K562 (cell line): ENCODE measurements at regions not wholly inside any gene's neighbourhood (a gene's known extent, or its start where the extent isn't known, plus 50 kb on each side); places are given as distances from the start of the nearest gene placed in this dataset.

ENCODE experiments used
- ATAC-seq: fragments of 200-7000 bp; cut with Tn5 transposase; 3 replicates; pipeline ENCODE4 v1.9.1; 2020; ENCODE audit warnings: moderate library complexity
- BruUV-seq: library from RNA; stranded (reverse); fragments of 400-500 nt; replicated peaks from 2 replicates; lab custom pipeline; 2021; lab: Mats Ljungman, UMichigan
- CTCF ChIA-PET: fragments of 300-600 bp; formaldehyde crosslinking; extraction: SDS; loops from one replicate; lab custom pipeline; 2021; ENCODE audit warnings: low intra/inter-chr PET ratio; lab: Yijun Ruan, JAX
- POLR2A ChIA-PET: fragments of 300-600, 350-650 bp; sonication (Branson Sonifier 250); formaldehyde crosslinking; extraction: SDS; loops from one replicate; lab custom pipeline; 2021; ENCODE audit warnings: antibody characterized with exemption, inconsistent platforms; lab: Yijun Ruan, JAX
- DNase-seq, 4 experiments: peaks; one replicate each; pipeline versions ENCODE4 v3.0.0 to v3.0.0-alpha.2; 2011 to 2018; ENCODE audit warnings: low spot score in 3 of 4, mixed read lengths in 3 of 4; ENCODE audit errors: extremely low read depth in 1 of 4
- FAIRE-seq: peaks from 2 replicates; lab custom pipeline; 2011; peaks lifted over from hg19 to GRCh38; lab: Jason Lieb, UNC
- H2AFZ ChIP-seq: 2 replicates; pipeline ENCODE4 v1.6.0; 2011; ENCODE audit warnings: low read depth, low read length, control low read depth, inconsistent platforms
- H3K27ac ChIP-seq: fragments of 200-600 bp; 3 replicates; pipeline ENCODE4 v1.8.0; 2011; ENCODE audit warnings: low read depth, mild to moderate bottlenecking, control low read depth, inconsistent platforms, low read length, moderate library complexity, mixed read lengths; ENCODE audit errors: extremely low read depth
- H3K27me3 ChIP-seq, 2 experiments: fragments of 300-600 bp in 1 of 2; 2 replicates in 1 of 2; 3 replicates in 1 of 2; pipeline versions ENCODE4 v1.6.0 to v1.8.0; 2011; ENCODE audit warnings: inconsistent platforms in 2 of 2, low read length in 2 of 2, mild to moderate bottlenecking in 1 of 2, mixed read lengths in 1 of 2, moderate library complexity in 1 of 2; ENCODE audit not compliant: control insufficient read depth in 2 of 2, insufficient read depth in 2 of 2
- H3K36me3 ChIP-seq: fragments of 300-600 bp; 3 replicates; pipeline ENCODE4 v1.8.0; 2011; ENCODE audit warnings: mild to moderate bottlenecking, low read length, inconsistent platforms; ENCODE audit not compliant: control insufficient read depth, insufficient read depth
- H3K4me1 ChIP-seq, 2 experiments: fragments of 200-600 bp in 1 of 2; replicated peaks in 1 of 2; 2 replicates in 1 of 2; 3 replicates in 1 of 2; pipeline versions ENCODE4 v1.5.1 to v1.8.0; 2011; ENCODE audit warnings: inconsistent platforms in 2 of 2, low read length in 2 of 2, mild to moderate bottlenecking in 1 of 2, mixed read lengths in 1 of 2, moderate library complexity in 1 of 2; ENCODE audit not compliant: control insufficient read depth in 2 of 2, insufficient read depth in 2 of 2
- H3K4me2 ChIP-seq: 2 replicates; pipeline ENCODE4 v1.6.1; 2011; ENCODE audit warnings: low read length, control low read depth, inconsistent platforms, mixed read lengths; ENCODE audit not compliant: insufficient read depth
- H3K4me3 ChIP-seq: fragments of 200-600 bp; sonication (generic), shearing (Covaris generic); 2 replicates; pipeline ENCODE4 v1.5.1; 2016; ENCODE audit warnings: control low read depth, inconsistent platforms
- H3K79me2 ChIP-seq: fragments of 200-600 bp; 3 replicates; pipeline ENCODE4 v1.8.0; 2011; ENCODE audit warnings: low read length, inconsistent platforms; ENCODE audit not compliant: control insufficient read depth, insufficient read depth
- H3K9ac ChIP-seq, 2 experiments: 2 replicates each; pipeline versions ENCODE4 v1.6.0 to v1.6.1; 2011; ENCODE audit warnings: low read depth in 2 of 2, low read length in 2 of 2, control low read depth in 1 of 2, inconsistent platforms in 1 of 2, mild to moderate bottlenecking in 1 of 2, mixed read lengths in 1 of 2; ENCODE audit not compliant: insufficient read depth in 1 of 2
- H3K9me1 ChIP-seq: one replicate; pipeline ENCODE4 v1.6.0; 2011; ENCODE audit warnings: inconsistent platforms, mild to moderate bottlenecking, low read length, moderate library complexity; ENCODE audit not compliant: control insufficient read depth, insufficient read depth
- H3K9me3 ChIP-seq: replicated peaks from 2 replicates; pipeline ENCODE4 v1.5.1; 2011; ENCODE audit warnings: low read depth, low read length, inconsistent platforms; ENCODE audit not compliant: control insufficient read depth, insufficient read depth
- H4K20me1 ChIP-seq: replicated peaks from 2 replicates; pipeline ENCODE4 v1.6.1; 2011; ENCODE audit warnings: low read length, inconsistent platforms, mixed read lengths; ENCODE audit not compliant: control insufficient read depth, insufficient read depth
- ATF1 ChIP-seq, 2 experiments: fragments of 450-650 bp in 1 of 2; IDR thresholded peaks; 2 replicates each; pipeline ENCODE4 v1.6.1; 2016; ENCODE audit warnings: missing compliant biosample characterization in 1 of 2, missing genetic modification characterization in 1 of 2
- DEAF1 ChIP-seq: fragments of 450-650 bp; formaldehyde crosslinking; IDR thresholded peaks from 2 replicates; pipeline ENCODE4 v1.4.0; 2020; ENCODE audit warnings: mild to moderate bottlenecking, moderate library complexity
- TBL1XR1 ChIP-seq, 2 experiments: IDR thresholded peaks; 2 replicates each; pipeline ENCODE4 v1.6.1; 2012; ENCODE audit warnings: improper control_type of control experiment in 2 of 2, low read length in 2 of 2, mild to moderate bottlenecking in 1 of 2
- ZFP30 ChIP-seq: fragments of 250-450 bp; sonication (Bioruptor Pico); IDR thresholded peaks from 2 replicates; pipeline ENCODE4 v1.8.0; 2022; ENCODE audit warnings: moderate library complexity, mild to moderate bottlenecking, inconsistent platforms, borderline replicate concordance
- WGBS: fragments of 100-300 bp; shearing (Covaris generic); methylation state at CpG from one replicate; pipeline ENCODE4 v1.1.6; 2016; ENCODE audit warnings: low coverage, mixed read lengths; ENCODE audit not compliant: insufficient coverage; ENCODE audit errors: missing lambda C conversion rate; 5-methylcytosine and 5-hydroxymethylcytosine counted together
- in situ Hi-C: fragments of 300-500 bp; cut with MboI; formaldehyde crosslinking; loops from 4 replicates; pipeline ENCODE4 v1.15.0; 2018; ENCODE audit warnings: inconsistent platforms, mixed read lengths
- intact Hi-C: fragments of 100-400 bp; cut with micrococcal nuclease; formaldehyde crosslinking; loops from 2 replicates; pipeline ENCODE4 v1.14.2; 2022

GRCh38 chr20:43799150-43799711, 72.4 kb upstream of the GTSF1L start:
- DNase-seq = no peak

More at GRCh38 chr20:43799150-43799711, 72.4 kb upstream of the GTSF1L start:
- intact Hi-C loops (no loop called here), in situ Hi-C loops (no loop called here)
- no peak overlapping the region for H3K4me2 ChIP-seq
- no peaks in the 10 kb centered on the region for H3K9me1 ChIP-seq
- no TSS peak for BruUV-seq
- H3K4me3 ChIP-seq = no peak overlapping the region
- FAIRE-seq (no peak), ATAC-seq (no peak)
- no peak overlapping the region for H2AFZ ChIP-seq
- H3K27me3 ChIP-seq = no peaks in the 10 kb centered on the region; a peak in 2 of 5 replicates
- no peaks in the 10 kb centered on the region; a peak in 1 of 5 replicates for H3K4me1 ChIP-seq
- TF ChIP-seq ATF1 (CRISPR knock-in tag; IDR thresholded peaks at IDR 0.05) (no peak), ATF1 (tag; IDR thresholded peaks at IDR 0.05) (no peak), DEAF1 (CRISPR knock-in tag) (no peak), ZFP30 (no peak), TBL1XR1 (IDR thresholded peaks at IDR 0.05; ENCODE audit: low read length in 2 of 2) (no peak)
- no peaks in the 10 kb centered on the region for H3K79me2 ChIP-seq
- ChIA-PET CTCF (no interaction called here), POLR2A (interaction anchor here (0.7 kb wide), 1 partner anchor 145 kb away, joined by 4 read pairs; no protein-coding TSS in a partner anchor)
- H3K9me3 ChIP-seq = no peaks in the 10 kb centered on the region
- no peaks in the 10 kb centered on the region for H4K20me1 ChIP-seq
- 0% methylated on average over 11 of the region's 11 CpGs for WGBS
- no peak overlapping the region for H3K9ac ChIP-seq
- no peak overlapping the region for H3K27ac ChIP-seq
- no peaks in the 10 kb centered on the region for H3K36me3 ChIP-seq
